SK-N-SH (cell line): ENCODE measurements at regions not wholly inside any gene's neighbourhood (a gene's known extent, or its start where the extent isn't known, plus 50 kb on each side); places are given as distances from the start of the nearest gene placed in this dataset.

Source experiments
- CTCF ChIA-PET: fragments of 300-600, 350-600 bp; formaldehyde crosslinking; extraction: SDS; loops from one replicate; lab custom pipeline; 2021; lab: Yijun Ruan, JAX
- POLR2A ChIA-PET: fragments of 350-600 bp; sonication (Branson Sonifier 250); formaldehyde crosslinking; extraction: SDS; loops from one replicate; lab custom pipeline; 2020; ENCODE audit warnings: antibody characterized with exemption, inconsistent platforms; lab: Yijun Ruan, JAX
- DNase-seq: peaks from one replicate; pipeline ENCODE4 v3.0.0; 2012
- H2AFZ ChIP-seq: fragments of 200-600 bp; sonication (generic); 2 replicates; pipeline ENCODE4 v1.8.1; 2016; ENCODE audit warnings: antibody characterized with exemption, mild to moderate bottlenecking, low read depth
- H3F3A ChIP-seq: fragments of 200-600 bp; sonication (generic); replicated peaks from 2 replicates; pipeline ENCODE3; 2016; ENCODE audit warnings: antibody characterized with exemption, mild to moderate bottlenecking; ENCODE audit not compliant: insufficient read depth
- H3K27ac ChIP-seq, 2 experiments: fragments of 200-500 bp in 1 of 2; fragments of 200-600 bp in 1 of 2; sonication (Bioruptor generic) in 1 of 2; sonication (generic), shearing (Covaris generic) in 1 of 2; 2 replicates each; pipeline versions ENCODE4 v1.5.1 to v1.6.1; 2014 to 2016; ENCODE audit warnings: low read depth in 2 of 2, inconsistent platforms in 1 of 2, low read length in 1 of 2, mild to moderate bottlenecking in 1 of 2, mixed read lengths in 1 of 2
- H3K27me3 ChIP-seq: fragments of 200-600 bp; sonication (generic), shearing (Covaris generic); 2 replicates; pipeline ENCODE4 v1.6.1; 2016; ENCODE audit warnings: mixed run types; ENCODE audit not compliant: insufficient read depth
- H3K36me3 ChIP-seq, 2 experiments: fragments of 200-500 bp in 1 of 2; fragments of 200-600 bp in 1 of 2; sonication (Bioruptor generic) in 1 of 2; sonication (generic) in 1 of 2; replicated peaks in 1 of 2; 2 replicates each; pipeline versions ENCODE3 to v1.5.1; 2014 to 2016; ENCODE audit warnings: low read length in 1 of 2, mild to moderate bottlenecking in 1 of 2; ENCODE audit not compliant: insufficient read depth in 2 of 2, control insufficient read depth in 1 of 2
- H3K4me1 ChIP-seq, 2 experiments: fragments of 200-500 bp in 1 of 2; fragments of 200-600 bp in 1 of 2; sonication (Bioruptor generic) in 1 of 2; sonication (generic), shearing (Covaris generic) in 1 of 2; 2 replicates each; pipeline versions ENCODE4 v1.5.1 to v1.6.1; 2014 to 2016; ENCODE audit warnings: low read depth in 1 of 2, low read length in 1 of 2, mixed run types in 1 of 2; ENCODE audit not compliant: insufficient read depth in 2 of 2, control insufficient read depth in 1 of 2
- H3K4me2 ChIP-seq: fragments of 200-600 bp; sonication (generic), shearing (Covaris generic); 2 replicates; pipeline ENCODE4 v1.6.1; 2017; ENCODE audit warnings: mixed run types
- H3K4me3 ChIP-seq, 2 experiments: fragments of 200-500 bp in 1 of 2; fragments of 200-600 bp in 1 of 2; sonication (Bioruptor generic) in 1 of 2; sonication (generic), shearing (Covaris generic) in 1 of 2; 2 replicates each; pipeline versions ENCODE4 v1.5.1 to v1.8.1; 2014 to 2016; ENCODE audit warnings: low read depth in 2 of 2, inconsistent platforms in 1 of 2, low read length in 1 of 2, mild to moderate bottlenecking in 1 of 2, mixed read lengths in 1 of 2, moderate library complexity in 1 of 2
- H3K79me2 ChIP-seq: fragments of 200-600 bp; sonication (generic); 2 replicates; pipeline ENCODE4 v1.8.1; 2017; ENCODE audit warnings: mild to moderate bottlenecking; ENCODE audit not compliant: insufficient read depth
- H3K9ac ChIP-seq: fragments of 200-600 bp; sonication (generic); 2 replicates; pipeline ENCODE4 v1.6.1; 2017; ENCODE audit warnings: mixed run types
- H3K9me2 ChIP-seq: fragments of 200-600 bp; sonication (generic); 2 replicates; pipeline ENCODE4 v1.6.1; 2017; ENCODE audit warnings: mixed run types
- H3K9me3 ChIP-seq: fragments of 200-600 bp; sonication (generic); 2 replicates; pipeline ENCODE4 v1.6.1; 2017; ENCODE audit warnings: mixed run types, mild to moderate bottlenecking, moderate library complexity
- H4K20me1 ChIP-seq: fragments of 200-600 bp; sonication (generic); 2 replicates; pipeline ENCODE4 v1.6.1; 2017; ENCODE audit warnings: mild to moderate bottlenecking, mixed run types; ENCODE audit not compliant: insufficient read depth
- ELF1 ChIP-seq: IDR thresholded peaks from 2 replicates; pipeline ENCODE4 v1.4.0; 2012
- EZH2phosphoT487 ChIP-seq: fragments of 200-600 bp; sonication (generic); IDR thresholded peaks from 2 replicates; pipeline ENCODE4 v1.6.1; 2017; ENCODE audit warnings: low read depth, mixed run types, mild to moderate bottlenecking, antibody characterized with exemption, moderate library complexity, borderline replicate concordance
- FOSL2 ChIP-seq: IDR thresholded peaks from 2 replicates; pipeline ENCODE4 v1.4.0; 2012; ENCODE audit warnings: low read depth, mild to moderate bottlenecking, moderate library complexity, borderline replicate concordance
- GATA2 ChIP-seq: sonication (generic); formaldehyde crosslinking; IDR thresholded peaks from 2 replicates; pipeline ENCODE4 v1.5.0; 2020; ENCODE audit warnings: mild to moderate bottlenecking, missing genetic modification reagents
- JUND ChIP-seq: IDR thresholded peaks from 2 replicates; pipeline ENCODE4 v1.4.0; 2012
- MEF2A ChIP-seq: IDR thresholded peaks from 2 replicates; pipeline ENCODE4 v1.4.0; 2012; ENCODE audit warnings: low read depth, borderline replicate concordance
- MXI1 ChIP-seq: IDR thresholded peaks from 2 replicates; pipeline ENCODE4 v1.6.1; 2012; ENCODE audit warnings: mild to moderate bottlenecking, low read depth, low read length, improper control_type of control experiment
- NRF1 ChIP-seq: IDR thresholded peaks from 2 replicates; pipeline ENCODE4 v1.6.1; 2012; ENCODE audit warnings: low read depth, mild to moderate bottlenecking, low read length
- POLR2AphosphoS5 ChIP-seq: IDR thresholded peaks from 2 replicates; pipeline ENCODE4 v1.6.1; 2012; ENCODE audit warnings: low read depth, low read length
- RAD21 ChIP-seq: IDR thresholded peaks from 2 replicates; pipeline ENCODE4 v1.6.1; 2012; ENCODE audit warnings: mild to moderate bottlenecking, low read length
- RFX5 ChIP-seq: IDR thresholded peaks from 2 replicates; pipeline ENCODE4 v1.6.1; 2012; ENCODE audit warnings: mild to moderate bottlenecking, improper control_type of control experiment, low read length
- RXRA ChIP-seq: IDR thresholded peaks from 2 replicates; pipeline ENCODE4 v1.4.0; 2012; ENCODE audit warnings: low read depth, mild to moderate bottlenecking, borderline replicate concordance
- SIN3A ChIP-seq: IDR thresholded peaks from 2 replicates; pipeline ENCODE4 v1.6.1; 2012; ENCODE audit warnings: low read depth, mild to moderate bottlenecking, low read length, moderate library complexity, borderline replicate concordance
- SMC3 ChIP-seq: IDR thresholded peaks from 2 replicates; pipeline ENCODE4 v1.6.1; 2012; ENCODE audit warnings: low read depth, low read length, improper control_type of control experiment
- TCF12 ChIP-seq: IDR thresholded peaks from 2 replicates; pipeline ENCODE4 v1.4.0; 2012
- TEAD4 ChIP-seq: IDR thresholded peaks from 2 replicates; pipeline ENCODE4 v1.4.0; 2012; ENCODE audit warnings: mild to moderate bottlenecking, borderline replicate concordance; ENCODE audit not compliant: insufficient read depth
- YY1 ChIP-seq: IDR thresholded peaks from 2 replicates; pipeline ENCODE4 v1.4.0; 2012; ENCODE audit warnings: low read depth, mild to moderate bottlenecking
- WGBS: methylation state at CpG from one replicate; pipeline ENCODE4 v1.1.6; 2017; ENCODE audit warnings: low lambda C conversion rate; 5-methylcytosine and 5-hydroxymethylcytosine counted together
- TF ChIP-seq, protein P1 (sequence below): IDR thresholded peaks from 2 replicates; pipeline ENCODE4 v1.4.0; 2012; ENCODE audit warnings: low read depth, borderline replicate concordance
- TF ChIP-seq, protein P2 (sequence below): fragments of 150-350 bp; IDR thresholded peaks from 2 replicates; pipeline ENCODE4 v1.6.1; 2017; ENCODE audit warnings: antibody characterized with exemption, low read length, low read depth, borderline replicate concordance
- TF ChIP-seq, protein P3 (sequence below): IDR thresholded peaks from 2 replicates; pipeline ENCODE4; 2012
- TF ChIP-seq, protein P4 (sequence below): IDR thresholded peaks from 2 replicates; pipeline ENCODE4 v1.6.1; 2012; ENCODE audit warnings: mild to moderate bottlenecking, low read depth, low read length, moderate library complexity

DNA sequence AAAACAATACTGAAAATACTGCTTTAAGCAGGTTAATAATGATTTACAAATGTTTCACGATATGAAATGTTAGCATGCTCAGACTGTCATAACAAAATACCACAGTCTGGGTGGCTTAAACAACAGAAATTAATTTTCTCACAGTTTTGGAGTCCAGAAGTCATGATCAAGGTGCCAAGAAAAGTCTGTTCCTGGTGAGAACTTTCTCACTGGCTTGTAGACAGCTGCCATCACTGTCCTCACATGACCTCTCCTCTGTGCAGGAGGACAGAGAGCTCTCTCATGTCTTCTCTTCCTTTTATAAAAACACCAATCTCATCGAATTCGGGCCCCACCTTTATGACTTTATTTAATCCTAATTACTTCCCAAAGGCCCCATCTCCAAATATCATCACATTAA is 426.7 kb downstream of the KLHL13 start:
- Histone ChIP-seq H3K4me2 (no peak overlapping the region), H3K36me3 (no peaks in the 10 kb centered on the region), H3K27me3 (no peaks in the 10 kb centered on the region), H4K20me1 (no peaks in the 10 kb centered on the region), H3K9me2 (no peaks in the 10 kb centered on the region), H3K79me2 (no peaks in the 10 kb centered on the region), H3K4me3 (no peak overlapping the region), H3F3A (no peaks in the 10 kb centered on the region), H2AFZ (no peak overlapping the region), H3K27ac (no peak overlapping the region), H3K9ac (no peak overlapping the region), H3K9me3 (no peaks in the 10 kb centered on the region), H3K4me1 (no peaks in the 10 kb centered on the region)
- CTCF ChIA-PET, result no interaction called here
- POLR2A ChIA-PET, result no interaction called here
- WGBS, result 6% methylated on average over 3 of the region's 3 CpGs
- TF ChIP-seq ELF1, result no peak
- TF ChIP-seq, protein P1, sequence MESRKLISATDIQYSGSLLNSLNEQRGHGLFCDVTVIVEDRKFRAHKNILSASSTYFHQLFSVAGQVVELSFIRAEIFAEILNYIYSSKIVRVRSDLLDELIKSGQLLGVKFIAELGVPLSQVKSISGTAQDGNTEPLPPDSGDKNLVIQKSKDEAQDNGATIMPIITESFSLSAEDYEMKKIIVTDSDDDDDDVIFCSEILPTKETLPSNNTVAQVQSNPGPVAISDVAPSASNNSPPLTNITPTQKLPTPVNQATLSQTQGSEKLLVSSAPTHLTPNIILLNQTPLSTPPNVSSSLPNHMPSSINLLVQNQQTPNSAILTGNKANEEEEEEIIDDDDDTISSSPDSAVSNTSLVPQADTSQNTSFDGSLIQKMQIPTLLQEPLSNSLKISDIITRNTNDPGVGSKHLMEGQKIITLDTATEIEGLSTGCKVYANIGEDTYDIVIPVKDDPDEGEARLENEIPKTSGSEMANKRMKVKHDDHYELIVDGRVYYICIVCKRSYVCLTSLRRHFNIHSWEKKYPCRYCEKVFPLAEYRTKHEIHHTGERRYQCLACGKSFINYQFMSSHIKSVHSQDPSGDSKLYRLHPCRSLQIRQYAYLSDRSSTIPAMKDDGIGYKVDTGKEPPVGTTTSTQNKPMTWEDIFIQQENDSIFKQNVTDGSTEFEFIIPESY, result no peak
- no peak for TF ChIP-seq YY1
- no peak for TF ChIP-seq JUND
- no peak for TF ChIP-seq RFX5
- no peak for TF ChIP-seq POLR2AphosphoS5
- TF ChIP-seq, protein P2, sequence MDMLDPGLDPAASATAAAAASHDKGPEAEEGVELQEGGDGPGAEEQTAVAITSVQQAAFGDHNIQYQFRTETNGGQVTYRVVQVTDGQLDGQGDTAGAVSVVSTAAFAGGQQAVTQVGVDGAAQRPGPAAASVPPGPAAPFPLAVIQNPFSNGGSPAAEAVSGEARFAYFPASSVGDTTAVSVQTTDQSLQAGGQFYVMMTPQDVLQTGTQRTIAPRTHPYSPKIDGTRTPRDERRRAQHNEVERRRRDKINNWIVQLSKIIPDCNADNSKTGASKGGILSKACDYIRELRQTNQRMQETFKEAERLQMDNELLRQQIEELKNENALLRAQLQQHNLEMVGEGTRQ, result no peak
- no peak for TF ChIP-seq FOSL2
- TF ChIP-seq RAD21, result no peak
- no peak for TF ChIP-seq SMC3
- no peak for TF ChIP-seq MXI1
- TF ChIP-seq NRF1, result no peak
- TF ChIP-seq, protein P3, sequence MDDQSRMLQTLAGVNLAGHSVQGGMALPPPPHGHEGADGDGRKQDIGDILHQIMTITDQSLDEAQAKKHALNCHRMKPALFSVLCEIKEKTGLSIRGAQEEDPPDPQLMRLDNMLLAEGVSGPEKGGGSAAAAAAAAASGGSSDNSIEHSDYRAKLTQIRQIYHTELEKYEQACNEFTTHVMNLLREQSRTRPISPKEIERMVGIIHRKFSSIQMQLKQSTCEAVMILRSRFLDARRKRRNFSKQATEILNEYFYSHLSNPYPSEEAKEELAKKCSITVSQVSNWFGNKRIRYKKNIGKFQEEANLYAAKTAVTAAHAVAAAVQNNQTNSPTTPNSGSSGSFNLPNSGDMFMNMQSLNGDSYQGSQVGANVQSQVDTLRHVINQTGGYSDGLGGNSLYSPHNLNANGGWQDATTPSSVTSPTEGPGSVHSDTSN, result no peak
- TF ChIP-seq TEAD4, result no peak
- TF ChIP-seq MEF2A, result no peak
- no peak for DNase-seq

DNA sequence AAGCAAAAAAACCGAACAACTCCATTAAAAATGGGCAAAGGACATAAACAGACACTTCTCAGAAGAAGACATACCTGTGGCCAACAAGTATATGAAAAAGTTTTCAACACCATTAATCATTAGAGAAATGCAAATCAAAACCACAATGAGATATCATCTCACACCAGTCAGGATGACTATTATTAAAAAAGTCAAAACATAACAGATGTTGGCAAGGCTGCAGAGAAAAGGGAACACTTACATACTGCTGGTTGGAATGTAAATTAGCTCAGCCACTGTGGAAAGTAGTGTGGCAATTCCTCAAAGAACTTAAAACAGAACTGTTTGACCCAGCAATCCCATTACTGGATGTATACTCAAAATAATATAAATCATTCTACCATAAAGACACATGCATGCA is 436.3 kb downstream of the KLHL13 start:
- no peaks in the 10 kb centered on the region for H3K9me2 ChIP-seq
- H3K9ac ChIP-seq, result no peak overlapping the region
- no peaks in the 10 kb centered on the region for H3F3A ChIP-seq
- POLR2A ChIA-PET, result no interaction called here
- no peak overlapping the region for H2AFZ ChIP-seq
- no peaks in the 10 kb centered on the region for H3K4me1 ChIP-seq
- WGBS, result 6% methylated on average over 1 of the region's 1 CpG
- no peaks in the 10 kb centered on the region for H3K27me3 ChIP-seq
- no peaks in the 10 kb centered on the region for H4K20me1 ChIP-seq
- no peaks in the 10 kb centered on the region for H3K36me3 ChIP-seq
- no peaks in the 10 kb centered on the region for H3K79me2 ChIP-seq
- H3K9me3 ChIP-seq, result no peaks in the 10 kb centered on the region
- H3K27ac ChIP-seq, result no peak overlapping the region
- DNase-seq, result no peak
- no peak for TF ChIP-seq SIN3A
- TF ChIP-seq, protein P1, result no peak
- TF ChIP-seq RXRA, result no peak
- TF ChIP-seq TCF12, result no peak
- TF ChIP-seq EZH2phosphoT487, result no peak
- no peak for TF ChIP-seq GATA2
- TF ChIP-seq FOSL2, result no peak
- TF ChIP-seq, protein P4, sequence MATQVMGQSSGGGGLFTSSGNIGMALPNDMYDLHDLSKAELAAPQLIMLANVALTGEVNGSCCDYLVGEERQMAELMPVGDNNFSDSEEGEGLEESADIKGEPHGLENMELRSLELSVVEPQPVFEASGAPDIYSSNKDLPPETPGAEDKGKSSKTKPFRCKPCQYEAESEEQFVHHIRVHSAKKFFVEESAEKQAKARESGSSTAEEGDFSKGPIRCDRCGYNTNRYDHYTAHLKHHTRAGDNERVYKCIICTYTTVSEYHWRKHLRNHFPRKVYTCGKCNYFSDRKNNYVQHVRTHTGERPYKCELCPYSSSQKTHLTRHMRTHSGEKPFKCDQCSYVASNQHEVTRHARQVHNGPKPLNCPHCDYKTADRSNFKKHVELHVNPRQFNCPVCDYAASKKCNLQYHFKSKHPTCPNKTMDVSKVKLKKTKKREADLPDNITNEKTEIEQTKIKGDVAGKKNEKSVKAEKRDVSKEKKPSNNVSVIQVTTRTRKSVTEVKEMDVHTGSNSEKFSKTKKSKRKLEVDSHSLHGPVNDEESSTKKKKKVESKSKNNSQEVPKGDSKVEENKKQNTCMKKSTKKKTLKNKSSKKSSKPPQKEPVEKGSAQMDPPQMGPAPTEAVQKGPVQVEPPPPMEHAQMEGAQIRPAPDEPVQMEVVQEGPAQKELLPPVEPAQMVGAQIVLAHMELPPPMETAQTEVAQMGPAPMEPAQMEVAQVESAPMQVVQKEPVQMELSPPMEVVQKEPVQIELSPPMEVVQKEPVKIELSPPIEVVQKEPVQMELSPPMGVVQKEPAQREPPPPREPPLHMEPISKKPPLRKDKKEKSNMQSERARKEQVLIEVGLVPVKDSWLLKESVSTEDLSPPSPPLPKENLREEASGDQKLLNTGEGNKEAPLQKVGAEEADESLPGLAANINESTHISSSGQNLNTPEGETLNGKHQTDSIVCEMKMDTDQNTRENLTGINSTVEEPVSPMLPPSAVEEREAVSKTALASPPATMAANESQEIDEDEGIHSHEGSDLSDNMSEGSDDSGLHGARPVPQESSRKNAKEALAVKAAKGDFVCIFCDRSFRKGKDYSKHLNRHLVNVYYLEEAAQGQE, result no peak
- no peak overlapping the region for H3K4me2 ChIP-seq
- H3K4me3 ChIP-seq, result no peak overlapping the region
- CTCF ChIA-PET, result interaction anchor here (1.2 kb wide), 1 partner anchor 63 kb away, joined by 3 read pairs; no protein-coding TSS in a partner anchor
